AG10803 (cell line): ENCODE measurements at regions not wholly inside any gene's neighbourhood (a gene's known extent, or its start where the extent isn't known, plus 50 kb on each side); places are given as distances from the start of the nearest gene placed in this dataset.

Experiments used
- DNase-seq: peaks from one replicate; pipeline ENCODE4 v3.0.0; 2010; ENCODE audit warnings: low read depth
- H3K4me3 ChIP-seq: 2 replicates; pipeline ENCODE4 v1.5.1; 2011; ENCODE audit warnings: mild to moderate bottlenecking, low read length, control low read depth
- CTCF ChIP-seq: conservative IDR thresholded peaks from 2 replicates; pipeline ENCODE4 v1.5.1; 2011; ENCODE audit warnings: mild to moderate bottlenecking, low read length, control low read depth, inconsistent platforms

DNA sequence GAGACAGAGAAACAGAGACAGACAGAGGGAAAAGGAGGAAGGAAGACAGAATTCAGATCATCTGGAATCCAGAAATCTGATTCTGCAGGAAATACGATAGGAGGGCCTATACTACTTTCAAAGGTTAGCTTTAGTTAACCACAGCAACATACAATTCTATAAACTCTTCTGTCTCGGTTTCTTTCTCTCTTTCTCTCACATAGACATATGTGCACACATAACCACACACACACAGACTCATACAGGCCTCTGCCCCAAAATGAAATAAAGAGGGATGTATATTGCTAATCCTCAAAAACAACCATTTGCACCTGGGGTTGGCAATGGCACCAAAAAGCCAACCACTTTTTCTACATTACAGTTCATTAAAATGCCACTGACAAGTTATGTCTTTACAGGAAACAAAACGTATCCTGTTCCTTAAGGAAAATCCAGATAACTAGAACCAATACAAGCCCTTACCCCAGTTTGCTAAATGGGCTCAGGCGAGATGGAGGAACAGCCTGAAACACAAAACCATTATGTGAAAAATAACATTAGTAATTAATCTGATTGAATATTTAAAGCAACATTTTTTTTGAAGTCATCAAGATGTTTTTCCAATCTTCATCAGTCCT lies 372.3 kb upstream of the CCNH start:
- TF ChIP-seq CTCF: no peak
- no peak overlapping the region for H3K4me3 ChIP-seq
- DNase-seq: no peak

GRCh38 chr5:87784311-87784710 lies 371.6 kb upstream of the CCNH start:
- no peak for DNase-seq
- H3K4me3 ChIP-seq: no peak overlapping the region
- no peak for TF ChIP-seq CTCF

GRCh38 chr5:87782916-87783315 lies 370.2 kb upstream of the CCNH start:
- DNase-seq: no peak
- no peak for TF ChIP-seq CTCF
- no peak overlapping the region for H3K4me3 ChIP-seq

DNA sequence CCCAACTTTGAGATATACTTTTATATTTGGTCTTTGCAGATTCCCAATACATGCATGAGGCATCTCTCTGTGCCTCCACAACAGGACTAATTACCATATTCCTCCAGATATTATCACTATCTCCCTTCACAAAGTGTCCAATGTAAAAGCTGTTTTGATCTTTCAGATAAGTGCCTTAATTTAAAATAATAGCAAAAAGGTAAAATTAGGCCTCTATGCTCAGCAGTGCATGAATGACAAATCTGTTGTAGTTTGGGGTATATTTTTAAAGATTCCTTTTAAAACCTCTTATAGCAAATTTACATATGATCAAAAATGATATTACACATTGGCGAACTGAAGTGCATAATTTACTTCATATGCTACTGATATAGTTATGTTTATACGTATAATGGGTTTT lies 369.2 kb upstream of the CCNH start:
- H3K4me3 ChIP-seq: no peak overlapping the region
- no peak for DNase-seq
- no peak for TF ChIP-seq CTCF

GRCh38 chr5:87780831-87781760 lies 368.4 kb upstream of the CCNH start:
- peak; percentile 78 for DNase-seq
- H3K4me3 ChIP-seq: no peak overlapping the region

DNA sequence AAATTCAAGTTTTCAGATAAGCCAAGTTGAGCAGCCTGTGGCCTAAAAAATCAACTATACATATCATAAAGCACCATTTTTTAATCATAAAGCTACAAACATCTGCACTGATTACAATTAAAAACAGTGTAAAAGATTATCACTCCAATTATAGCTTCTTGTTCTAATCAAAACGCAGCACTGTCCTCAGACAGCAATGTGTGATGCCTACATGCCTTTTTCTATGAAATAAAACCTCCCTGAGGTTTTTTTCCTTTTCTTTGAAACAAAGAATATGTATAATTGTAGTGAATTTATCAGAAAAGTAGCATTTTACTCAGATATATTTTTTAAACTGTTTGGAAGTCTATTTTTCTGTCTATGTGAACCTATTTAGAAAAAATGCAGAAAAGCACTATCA lies 366.1 kb upstream of the CCNH start:
- no peak overlapping the region for H3K4me3 ChIP-seq
- TF ChIP-seq CTCF: no peak
- DNase-seq: no peak

More at GRCh38 chr5:87780831-87781760, 368.4 kb upstream of the CCNH start:
- peak; percentile 97 for TF ChIP-seq CTCF

- TF ChIP-seq CTCF: no peak
- H3K4me3 ChIP-seq: no peak overlapping the region
- DNase-seq: no peak
These were observed 365.1 kb upstream of the CCNH start for GRCh38 chr5:87777877-87778276.
